Cardiac muscle cell (in vitro differentiated cells and primary cell): ENCODE measurements at regions not wholly inside any gene's neighbourhood (a gene's known extent, or its start where the extent isn't known, plus 50 kb on each side); places are given as distances from the start of the nearest gene placed in this dataset.

Source experiments
- DNase-seq, 2 donors: peaks; one replicate each; pipeline versions ENCODE4 v3.0.0 to v3.0.0-alpha.2; 2010 to 2017; ENCODE audit warnings: low read depth in 1 of 2, low spot score in 1 of 2
- H3K27ac ChIP-seq: fragments of 200-600 bp; sonication (generic); 2 replicates; pipeline ENCODE4 v1.5.1; 2016
- H3K27me3 ChIP-seq: fragments of 200-600 bp; sonication (generic); 2 replicates; pipeline ENCODE4 v1.6.0; 2016; ENCODE audit warnings: control low read depth
- H3K36me3 ChIP-seq: fragments of 200-600 bp; sonication (generic); 2 replicates; pipeline ENCODE4 v1.5.1; 2016; ENCODE audit warnings: control low read depth
- H3K4me1 ChIP-seq: fragments of 200-600 bp; sonication (generic); 2 replicates; pipeline ENCODE4 v1.8.1; 2017; ENCODE audit warnings: low read depth, mild to moderate bottlenecking, mixed run types
- H3K4me3 ChIP-seq: fragments of 200-600 bp; sonication (generic); 2 replicates; pipeline ENCODE4 v1.5.1; 2016; ENCODE audit warnings: mild to moderate bottlenecking
- H3K9me3 ChIP-seq: fragments of 200-600 bp; sonication (generic); 2 replicates; pipeline ENCODE4 v1.5.1; 2017; ENCODE audit warnings: low read depth, mild to moderate bottlenecking, control low read depth
- TF ChIP-seq, protein P1 (sequence below): IDR thresholded peaks from 2 replicates; pipeline ENCODE4 v1.5.1; 2012; ENCODE audit warnings: low read depth, mild to moderate bottlenecking, low read length

DNA sequence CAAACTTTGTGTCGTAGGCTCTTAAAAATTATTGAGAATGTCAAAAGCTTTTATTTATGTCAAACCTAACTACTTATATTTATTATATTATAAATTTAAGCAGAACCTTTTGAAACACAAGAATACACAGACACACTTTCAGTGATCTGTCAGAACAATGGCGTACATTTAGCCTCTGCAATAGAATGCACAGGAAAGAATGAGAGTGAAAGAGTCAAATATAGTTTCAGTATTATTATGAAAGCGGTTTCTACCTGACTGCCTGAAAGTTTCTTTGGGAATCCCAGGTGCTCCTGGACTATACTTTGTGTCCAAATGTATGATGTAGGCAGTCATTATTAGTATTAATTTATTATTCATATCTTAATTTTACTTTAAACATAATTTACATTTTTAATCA is 872.0 kb upstream of the AGA start:
- Histone ChIP-seq H3K27ac (no peak overlapping the region), H3K9me3 (no peaks in the 10 kb centered on the region), H3K27me3 (no peaks in the 10 kb centered on the region), H3K4me3 (no peak overlapping the region), H3K4me1 (peaks cover 9% of the 10 kb centered on the region), H3K36me3 (no peaks in the 10 kb centered on the region)
- no peak for DNase-seq
- TF ChIP-seq, protein P1, sequence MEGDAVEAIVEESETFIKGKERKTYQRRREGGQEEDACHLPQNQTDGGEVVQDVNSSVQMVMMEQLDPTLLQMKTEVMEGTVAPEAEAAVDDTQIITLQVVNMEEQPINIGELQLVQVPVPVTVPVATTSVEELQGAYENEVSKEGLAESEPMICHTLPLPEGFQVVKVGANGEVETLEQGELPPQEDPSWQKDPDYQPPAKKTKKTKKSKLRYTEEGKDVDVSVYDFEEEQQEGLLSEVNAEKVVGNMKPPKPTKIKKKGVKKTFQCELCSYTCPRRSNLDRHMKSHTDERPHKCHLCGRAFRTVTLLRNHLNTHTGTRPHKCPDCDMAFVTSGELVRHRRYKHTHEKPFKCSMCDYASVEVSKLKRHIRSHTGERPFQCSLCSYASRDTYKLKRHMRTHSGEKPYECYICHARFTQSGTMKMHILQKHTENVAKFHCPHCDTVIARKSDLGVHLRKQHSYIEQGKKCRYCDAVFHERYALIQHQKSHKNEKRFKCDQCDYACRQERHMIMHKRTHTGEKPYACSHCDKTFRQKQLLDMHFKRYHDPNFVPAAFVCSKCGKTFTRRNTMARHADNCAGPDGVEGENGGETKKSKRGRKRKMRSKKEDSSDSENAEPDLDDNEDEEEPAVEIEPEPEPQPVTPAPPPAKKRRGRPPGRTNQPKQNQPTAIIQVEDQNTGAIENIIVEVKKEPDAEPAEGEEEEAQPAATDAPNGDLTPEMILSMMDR: no peak

DNA sequence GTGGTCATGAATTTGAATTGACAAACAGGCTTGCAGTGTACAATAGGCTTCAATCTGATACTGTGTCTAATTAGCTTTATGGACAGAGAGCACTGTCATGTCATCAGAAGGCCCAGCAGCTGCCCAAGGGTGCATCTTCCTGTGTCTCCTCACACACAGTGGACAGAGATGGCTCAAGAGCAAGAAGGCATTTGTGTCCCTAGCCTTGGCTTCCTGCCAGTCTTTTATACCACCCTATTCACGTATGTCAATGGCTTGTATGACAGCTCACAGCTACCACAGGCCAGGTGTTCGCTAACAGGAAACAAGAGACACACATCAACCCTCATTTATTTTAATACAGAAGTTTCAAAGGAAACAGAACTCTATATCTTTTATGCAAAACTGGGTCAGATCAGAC is 874.0 kb upstream of the AGA start:
- TF ChIP-seq, protein P1: no peak
- no peak overlapping the region for H3K27ac ChIP-seq
- no peaks in the 10 kb centered on the region for H3K4me1 ChIP-seq
- H3K4me3 ChIP-seq: no peak overlapping the region
- DNase-seq: no peak
- no peaks in the 10 kb centered on the region for H3K9me3 ChIP-seq
- no peaks in the 10 kb centered on the region for H3K27me3 ChIP-seq
- H3K36me3 ChIP-seq: no peaks in the 10 kb centered on the region

DNA sequence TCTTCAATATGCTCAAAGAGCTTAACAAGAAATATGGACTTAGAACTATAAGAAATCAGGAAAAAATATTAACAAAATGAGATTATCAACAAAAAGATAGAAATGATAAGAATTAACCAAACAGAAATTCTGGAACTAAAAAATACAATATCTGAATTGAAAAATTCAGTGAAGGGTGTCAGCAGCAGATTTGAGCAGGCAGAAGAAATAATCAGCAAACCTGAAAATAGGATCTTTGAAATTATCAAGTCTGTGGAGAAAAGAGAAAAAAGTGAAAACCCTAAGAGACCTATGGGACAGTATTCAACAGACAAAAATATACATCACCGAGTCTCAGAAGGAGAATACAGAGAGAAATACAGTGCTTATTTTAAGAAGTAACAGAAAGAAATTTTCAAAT is 877.8 kb upstream of the AGA start:
- H3K4me3 ChIP-seq: no peak overlapping the region
- TF ChIP-seq, protein P1: no peak
- H3K27ac ChIP-seq: no peak overlapping the region
- no peak for DNase-seq
- no peaks in the 10 kb centered on the region for H3K27me3 ChIP-seq
- H3K9me3 ChIP-seq: no peaks in the 10 kb centered on the region
- no peaks in the 10 kb centered on the region for H3K36me3 ChIP-seq
- no peaks in the 10 kb centered on the region for H3K4me1 ChIP-seq

DNA sequence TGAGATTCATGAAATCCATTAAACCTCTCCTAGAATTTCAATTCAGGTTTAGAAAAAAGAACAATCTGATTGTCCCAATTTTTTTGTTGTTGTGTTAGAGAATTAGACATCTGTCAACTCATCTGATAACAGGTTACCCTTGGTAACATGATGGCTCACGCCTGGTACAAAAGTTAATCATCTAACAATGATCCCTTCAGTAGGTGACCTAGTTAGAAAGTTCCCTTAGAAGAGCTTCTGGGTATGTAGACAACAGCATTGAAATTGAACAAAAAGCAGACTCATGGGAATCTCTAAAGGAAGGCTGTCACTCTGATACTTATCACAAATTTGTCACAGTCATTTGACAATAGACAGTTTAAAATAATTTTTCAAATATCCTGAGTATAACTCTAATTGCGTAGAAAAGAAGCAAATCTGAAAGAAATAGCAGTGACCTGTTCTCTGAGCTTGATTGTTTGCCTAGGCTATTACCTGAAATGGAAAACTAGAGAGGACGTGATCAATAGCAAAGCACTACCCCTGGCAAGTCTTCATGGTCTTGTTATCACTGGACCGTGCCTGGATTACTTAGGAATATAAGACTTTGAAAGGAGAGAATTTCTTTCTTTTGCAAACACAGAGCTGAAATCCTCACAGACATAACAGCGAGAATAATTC is 880.4 kb upstream of the AGA start:
- no peak overlapping the region for H3K27ac ChIP-seq
- TF ChIP-seq, protein P1: no peak
- no peaks in the 10 kb centered on the region for H3K27me3 ChIP-seq
- no peaks in the 10 kb centered on the region for H3K36me3 ChIP-seq
- H3K4me3 ChIP-seq: no peak overlapping the region
- DNase-seq: no peak
- H3K4me1 ChIP-seq: no peaks in the 10 kb centered on the region
- H3K9me3 ChIP-seq: no peaks in the 10 kb centered on the region

DNA sequence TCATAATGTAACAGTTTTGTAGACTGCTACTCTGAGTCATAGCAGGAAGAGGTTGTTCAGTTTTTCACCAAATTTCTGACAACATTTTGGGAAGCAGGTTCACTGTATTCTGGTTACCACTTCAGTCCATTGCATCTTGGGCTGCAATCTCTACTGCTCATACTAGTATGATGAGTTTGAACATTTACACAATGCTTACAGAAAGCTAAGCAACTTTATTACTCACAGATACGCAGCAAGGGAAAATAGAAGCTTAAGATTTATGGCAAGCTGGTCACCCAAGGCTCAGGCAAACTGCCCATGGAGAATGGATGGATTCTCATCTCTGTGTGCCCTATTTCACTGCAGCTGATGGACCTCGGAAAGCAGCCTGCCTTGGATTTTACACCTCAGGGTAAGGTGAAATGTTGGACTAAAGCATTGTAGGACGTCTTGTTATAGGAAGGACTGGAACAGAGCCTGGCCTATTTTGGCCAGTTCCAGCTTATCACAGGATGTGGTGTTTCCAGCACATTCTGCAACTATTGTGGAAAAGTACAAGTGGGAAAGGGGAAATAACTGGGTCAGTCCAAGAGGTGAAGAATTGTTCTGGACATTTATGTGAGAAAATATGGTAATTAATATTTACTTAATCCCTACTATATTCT is 887.1 kb upstream of the AGA start:
- DNase-seq: no peak
- Histone ChIP-seq H3K27me3 (no peaks in the 10 kb centered on the region), H3K4me1 (no peaks in the 10 kb centered on the region), H3K27ac (no peak overlapping the region), H3K9me3 (no peaks in the 10 kb centered on the region), H3K4me3 (no peak overlapping the region), H3K36me3 (no peaks in the 10 kb centered on the region)
- TF ChIP-seq, protein P1: no peak
